AG08396 (cell line): ENCODE measurements at regions not wholly inside any gene's neighbourhood (a gene's known extent, or its start where the extent isn't known, plus 50 kb on each side); places are given as distances from the start of the nearest gene placed in this dataset.
A peak's percentile ranks its signal among the peaks of the same experiment; 100 is the strongest.

Experiments
- DNase-seq: peaks from one replicate; pipeline ENCODE4 v3.0.0; 2012; ENCODE audit warnings: low spot score, mixed read lengths

DNA sequence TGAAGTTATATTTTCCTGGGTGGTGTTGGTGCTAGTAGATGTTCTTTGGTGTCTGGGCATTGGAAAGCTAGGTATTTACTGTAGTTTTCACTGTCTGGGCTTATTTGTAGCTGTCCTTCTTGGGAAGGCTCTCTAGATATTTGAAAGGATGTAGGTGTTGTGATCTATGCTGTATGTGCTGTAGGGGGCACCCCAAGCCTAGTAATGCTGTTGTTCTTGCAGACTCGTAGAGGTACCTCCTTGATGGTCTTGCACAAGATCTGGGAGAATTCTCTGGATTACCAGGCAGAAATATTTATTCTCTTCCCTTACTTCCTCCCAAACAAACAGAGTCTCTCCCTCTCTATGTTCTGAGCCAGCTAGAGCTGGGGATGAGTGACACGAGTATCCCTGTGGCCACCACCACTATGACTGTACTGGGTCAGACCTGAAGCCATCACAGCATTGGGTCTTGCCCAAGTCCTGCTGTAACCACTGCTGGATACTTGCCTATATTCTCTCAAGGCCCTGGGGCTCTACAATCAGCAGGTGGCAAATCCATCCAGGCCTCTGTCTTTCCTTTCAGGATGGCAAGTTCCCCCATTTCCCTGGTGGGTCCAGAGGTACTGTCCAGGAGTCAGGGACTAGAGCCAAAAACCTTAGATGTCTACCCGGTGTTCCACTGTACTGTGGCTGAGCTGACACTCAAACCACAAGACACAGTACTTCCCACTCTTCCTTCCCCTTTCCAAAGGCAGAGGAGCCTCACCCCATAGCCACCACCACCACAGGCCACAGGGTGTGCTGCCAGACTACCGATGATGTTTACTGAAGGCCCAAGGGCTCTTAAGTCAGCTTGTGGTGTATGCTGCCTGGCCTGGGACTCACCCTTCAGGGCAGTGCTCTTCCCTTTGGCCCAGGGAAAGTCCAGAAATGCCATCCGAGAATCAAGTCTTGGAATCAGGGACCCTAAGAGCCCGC is 195.2 kb upstream of the DPPA4 start:
- DNase-seq, result peak; percentile 18

GRCh38 chr3:109545746-109546145 is 208.4 kb upstream of the DPPA4 start:
- DNase-seq, result no peak

DNA sequence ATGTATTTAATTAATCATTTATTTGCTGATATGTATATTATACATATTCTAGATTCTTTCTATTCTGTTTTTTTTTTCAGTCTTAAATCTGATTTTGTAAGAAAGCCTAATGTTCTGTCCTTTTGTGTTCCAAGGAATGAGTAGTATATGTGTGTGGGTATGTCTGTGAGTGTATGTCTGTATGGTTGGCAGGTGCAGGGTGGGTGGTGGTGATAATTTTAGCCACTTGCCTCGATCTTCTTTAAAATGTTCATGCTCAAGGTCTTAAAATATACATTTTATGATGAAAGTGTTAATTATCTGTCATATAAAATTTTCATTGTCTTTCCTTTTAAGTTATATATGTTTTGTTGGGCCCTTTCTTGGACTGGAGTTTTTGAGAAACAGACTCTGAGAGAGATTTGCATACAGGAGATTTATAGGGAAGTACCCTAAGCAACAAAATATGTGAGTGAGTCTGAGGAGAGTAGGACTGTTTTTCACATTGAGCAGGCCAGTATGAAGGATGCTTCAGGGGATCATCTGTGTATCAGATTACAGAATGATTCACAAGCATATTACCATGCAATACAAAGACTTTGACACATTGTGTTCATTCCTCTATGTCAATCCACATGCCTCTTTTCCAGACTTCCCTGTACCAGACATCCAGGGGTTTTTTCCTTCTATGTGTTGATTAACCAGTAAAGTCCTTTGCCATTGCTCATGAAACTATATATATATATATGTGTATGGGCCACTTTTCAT is 211.0 kb upstream of the DPPA4 start:
- DNase-seq, result no peak

DNA sequence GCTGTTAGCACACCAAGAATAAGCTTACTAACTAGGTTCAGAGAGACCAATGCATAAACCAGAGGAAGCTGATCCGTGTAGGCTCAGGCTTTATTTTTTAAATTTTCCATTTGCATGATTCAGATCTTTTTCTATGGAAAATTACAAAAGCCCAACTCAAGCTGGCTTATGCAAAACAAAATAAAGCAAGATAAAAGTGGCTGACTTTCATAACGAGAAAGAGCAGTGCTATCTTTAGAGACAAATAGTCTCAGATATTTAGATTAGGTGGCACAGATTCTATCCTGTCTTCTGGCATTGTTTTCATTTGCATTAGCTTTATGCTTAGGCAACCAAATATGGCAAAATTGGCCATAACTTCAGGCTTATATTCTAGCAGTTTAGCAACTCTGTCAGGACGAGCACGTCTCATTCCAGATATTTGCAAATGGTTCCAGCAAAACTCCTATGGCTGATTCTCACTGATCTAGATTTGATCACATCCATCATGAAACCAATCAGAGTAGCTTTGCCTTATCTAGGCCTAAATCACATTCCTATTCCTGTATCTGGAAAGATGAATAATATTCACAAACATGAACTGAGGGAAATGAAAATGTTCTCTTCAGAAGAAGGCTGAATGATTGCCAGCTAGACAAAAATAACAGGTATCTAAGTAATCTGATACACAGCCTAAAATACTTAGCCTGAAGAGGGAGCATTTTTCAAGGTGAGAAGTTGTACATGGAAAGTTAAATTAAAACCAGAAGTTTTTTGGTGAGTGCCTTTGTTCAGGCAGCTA is 216.4 kb upstream of the DPPA4 start:
- no peak for DNase-seq

GRCh38 chr3:109559389-109559788 is 222.0 kb upstream of the DPPA4 start:
- no peak for DNase-seq

- DNase-seq, result no peak
These were observed 225.8 kb upstream of the DPPA4 start for GRCh38 chr3:109563149-109563548.

DNA sequence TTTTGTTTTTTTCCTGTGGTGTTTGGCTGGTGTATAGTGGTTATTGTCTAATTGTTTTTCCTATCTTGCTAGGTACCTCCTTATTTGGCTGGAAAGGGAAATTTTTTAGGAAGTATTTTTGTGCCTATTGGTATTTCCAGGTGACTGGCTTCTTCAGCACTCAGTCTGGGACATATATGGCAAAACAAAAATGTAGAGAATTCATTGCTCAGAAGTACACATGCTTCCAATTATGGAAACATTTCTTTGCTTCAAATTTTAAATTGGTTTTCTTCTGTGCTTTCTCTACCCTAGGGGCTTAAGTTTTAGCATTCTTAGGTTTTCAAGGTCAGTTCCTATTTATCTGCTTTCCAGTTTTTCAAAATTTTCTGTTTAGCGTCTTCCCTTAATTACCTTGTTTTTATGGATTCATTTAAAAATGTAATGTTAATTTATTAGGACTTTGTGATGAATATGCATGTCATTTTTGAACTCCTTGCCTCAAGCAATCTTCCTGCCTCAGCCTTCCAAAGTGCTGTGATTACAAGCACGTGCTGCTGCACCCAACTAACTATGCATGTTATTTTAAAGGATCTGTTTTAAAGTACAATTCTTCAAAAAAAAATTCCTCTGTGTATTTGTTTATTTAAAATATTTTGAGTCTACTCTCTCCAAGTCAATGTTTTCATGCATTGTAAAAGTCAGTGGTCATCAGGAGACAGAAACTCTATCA is 231.9 kb upstream of the DPPA4 start:
- no peak for DNase-seq

DNA sequence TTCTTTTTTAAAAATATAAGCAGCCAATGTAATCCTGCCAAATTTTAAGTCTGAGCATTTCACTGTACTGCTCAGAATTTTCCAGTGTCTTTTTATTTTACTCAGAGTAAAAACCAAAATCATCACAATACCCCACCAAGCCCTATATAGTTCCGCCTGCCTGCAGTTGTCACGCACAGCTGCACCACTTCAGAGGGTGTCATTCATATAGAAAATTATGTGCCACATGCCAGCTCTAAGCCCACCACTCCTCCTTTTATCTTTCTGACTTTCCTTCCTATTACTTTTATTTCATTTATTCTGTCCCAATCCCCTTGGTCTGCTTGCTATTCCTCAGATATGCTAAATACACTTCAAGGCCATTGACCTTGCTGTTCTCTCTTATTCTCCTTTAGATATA is 233.1 kb upstream of the DPPA4 start:
- no peak for DNase-seq

GRCh38 chr3:109572301-109572700 is 235.0 kb upstream of the DPPA4 start:
- no peak for DNase-seq

DNA sequence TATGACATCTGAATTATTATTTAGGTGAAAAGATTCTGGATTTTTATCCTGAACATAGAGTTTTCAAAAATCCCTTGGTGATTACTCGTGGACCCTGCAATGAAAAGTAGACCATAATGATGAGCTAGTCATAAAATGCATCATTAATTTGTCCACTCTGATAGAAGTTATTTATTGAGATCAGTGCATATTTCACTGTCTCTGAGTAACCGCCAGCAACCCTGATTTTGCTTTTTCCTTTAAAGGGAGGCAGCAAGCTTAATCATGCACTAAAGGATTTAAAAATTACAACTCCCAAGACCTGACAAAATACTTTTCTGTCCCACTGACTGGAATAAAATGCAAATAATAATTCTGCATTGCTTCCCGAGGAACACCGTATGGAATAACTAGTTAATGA is 259.6 kb upstream of the DPPA4 start:
- no peak for DNase-seq

DNA sequence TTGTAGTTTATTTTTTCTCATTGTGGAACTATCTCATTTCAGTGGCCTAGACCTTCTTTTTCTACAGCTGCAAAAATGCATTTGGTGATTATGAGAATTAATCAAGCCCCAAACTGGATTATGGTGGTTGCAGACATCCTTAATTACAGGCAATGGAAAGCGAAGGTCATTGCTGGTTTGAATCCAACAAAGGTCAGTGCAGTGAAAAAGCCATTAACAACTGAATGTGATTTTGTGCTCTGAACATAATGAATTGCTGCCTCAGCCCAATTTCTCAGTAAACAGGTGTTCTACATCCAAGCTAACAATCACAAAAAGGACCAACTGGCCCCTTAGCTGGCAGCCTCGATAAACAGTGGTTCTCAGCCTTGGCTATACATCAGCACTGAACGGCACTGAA is 260.1 kb upstream of the DPPA4 start:
- DNase-seq, result no peak

DNA sequence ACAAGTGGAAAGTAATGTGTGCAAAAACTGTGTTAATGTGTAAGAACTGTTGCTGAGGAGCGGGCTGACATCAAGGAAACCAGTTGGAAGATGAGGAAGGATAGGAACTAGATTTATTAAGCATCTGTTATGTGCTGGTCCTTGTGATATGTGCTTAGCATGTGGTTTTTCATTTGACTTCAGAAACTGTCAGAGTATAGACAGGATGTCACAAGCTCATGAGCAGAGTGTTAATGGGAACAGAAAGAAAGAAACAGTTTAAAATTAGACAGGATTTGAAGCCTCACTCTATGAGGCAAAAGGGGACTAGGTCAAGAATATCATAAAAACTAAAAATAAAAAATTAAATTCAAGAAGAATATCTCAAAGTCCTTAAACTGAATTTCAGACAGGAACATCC is 270.6 kb upstream of the DPPA4 start:
- no peak for DNase-seq

- DNase-seq, result no peak
These were observed 271.2 kb upstream of the DPPA4 start for GRCh38 chr3:109608574-109608973.

- DNase-seq, result no peak
These were observed 281.5 kb upstream of the DPPA4 start for GRCh38 chr3:109618766-109619378.

GRCh38 chr3:109631897-109632296 is 294.6 kb upstream of the DPPA4 start:
- DNase-seq, result no peak

GRCh38 chr3:109640146-109640652 is 302.9 kb upstream of the DPPA4 start:
- no peak for DNase-seq

- no peak for DNase-seq
These were observed 304.7 kb upstream of the DPPA4 start for GRCh38 chr3:109642025-109642424.

DNA sequence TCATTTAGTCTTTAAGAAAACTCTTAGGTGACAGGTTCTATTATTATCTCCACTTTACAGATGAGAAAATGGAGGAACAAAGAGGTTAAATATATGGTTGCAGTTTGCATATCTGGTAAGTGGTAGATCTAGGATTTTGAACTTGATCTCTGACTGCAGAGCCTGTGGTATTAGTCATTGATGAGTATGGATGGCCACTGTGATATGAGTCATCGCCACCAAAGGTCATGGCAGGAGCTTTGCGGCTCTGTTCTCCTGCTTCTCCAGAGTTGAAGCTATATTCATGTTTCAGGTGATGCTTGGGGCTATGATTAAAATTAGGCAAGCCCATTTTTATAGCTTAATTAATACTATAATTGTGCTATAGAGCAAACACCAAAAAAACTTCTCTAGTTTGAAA is 306.2 kb upstream of the DPPA4 start:
- peak; percentile 47 for DNase-seq

GRCh38 chr3:109644332-109644731 is 307.0 kb upstream of the DPPA4 start:
- DNase-seq, result no peak

DNA sequence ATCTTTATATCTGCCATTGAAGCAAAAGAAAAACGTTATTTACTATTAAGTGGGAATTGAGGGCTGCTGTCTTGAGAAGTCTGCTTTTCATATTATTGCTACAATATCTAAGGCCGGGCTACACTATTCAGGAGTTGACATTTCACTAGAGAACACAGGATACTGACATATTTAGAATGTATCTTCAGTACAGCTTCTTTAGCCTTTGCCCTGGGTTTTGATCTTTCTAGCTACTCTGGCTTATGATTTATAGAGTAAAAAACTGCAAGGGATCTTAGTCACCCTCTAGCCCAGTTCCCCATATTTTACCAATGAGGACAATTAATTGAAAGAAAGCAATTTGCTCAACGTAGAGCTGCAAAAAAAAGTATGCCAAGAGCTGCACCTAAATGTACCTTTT is 307.4 kb upstream of the DPPA4 start:
- DNase-seq, result no peak

GRCh38 chr3:109648027-109648426 is 310.7 kb upstream of the DPPA4 start:
- DNase-seq, result no peak
